ENCODE measurements at regions not wholly inside any gene's neighbourhood (a gene's known extent, or its start where the extent isn't known, plus 50 kb on each side); places are given as distances from the start of the nearest gene placed in this dataset.

DNA sequence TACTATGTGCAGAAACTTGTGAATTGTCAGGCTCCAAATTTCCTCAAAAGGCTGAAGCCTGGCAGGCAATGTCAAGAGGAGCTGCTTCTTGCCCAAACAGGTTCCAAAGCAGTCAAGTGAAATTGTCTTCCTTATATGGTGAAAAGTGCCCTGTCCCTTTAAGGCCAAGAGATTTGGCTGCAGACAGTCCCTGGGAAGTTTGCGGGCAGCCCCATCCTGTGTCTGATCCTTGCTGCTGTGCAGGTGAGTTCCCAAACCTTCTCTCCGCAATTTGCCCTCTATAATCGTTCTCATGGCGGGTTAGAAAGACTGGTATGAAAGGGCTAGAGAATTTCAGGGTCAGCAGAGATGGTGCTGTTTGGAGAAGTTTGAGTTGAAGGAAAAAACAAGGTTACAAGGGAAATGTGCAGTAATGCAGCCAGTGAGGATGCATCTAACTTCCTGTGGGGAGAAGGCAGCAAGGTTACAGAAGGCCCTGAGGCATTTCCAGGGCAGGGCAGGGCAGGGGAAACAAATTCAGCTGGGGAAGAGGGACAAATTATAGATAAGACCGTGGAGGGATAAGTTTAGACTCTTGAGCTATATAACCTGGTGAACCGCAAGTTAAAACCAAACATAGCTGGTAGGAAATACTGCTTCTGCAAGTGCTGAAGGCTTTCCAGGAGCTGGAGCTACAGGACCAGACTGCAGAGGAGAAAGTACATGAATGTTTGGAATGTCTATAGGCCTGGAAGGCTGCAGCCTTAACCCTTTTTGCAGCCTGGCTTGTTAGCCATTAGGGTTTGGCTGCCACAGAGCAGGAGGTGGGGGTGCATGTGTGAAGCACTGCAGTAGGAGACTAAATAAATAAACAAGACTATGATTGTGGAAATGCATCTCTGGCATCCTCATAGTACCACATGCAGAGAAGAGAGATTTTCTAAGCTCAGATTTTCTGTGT, 256.2 kb upstream of the IL12A start:
- no peak overlapping the region for H3K4me3 ChIP-seq (ENCODE audit: low read depth, low read length)

DNA sequence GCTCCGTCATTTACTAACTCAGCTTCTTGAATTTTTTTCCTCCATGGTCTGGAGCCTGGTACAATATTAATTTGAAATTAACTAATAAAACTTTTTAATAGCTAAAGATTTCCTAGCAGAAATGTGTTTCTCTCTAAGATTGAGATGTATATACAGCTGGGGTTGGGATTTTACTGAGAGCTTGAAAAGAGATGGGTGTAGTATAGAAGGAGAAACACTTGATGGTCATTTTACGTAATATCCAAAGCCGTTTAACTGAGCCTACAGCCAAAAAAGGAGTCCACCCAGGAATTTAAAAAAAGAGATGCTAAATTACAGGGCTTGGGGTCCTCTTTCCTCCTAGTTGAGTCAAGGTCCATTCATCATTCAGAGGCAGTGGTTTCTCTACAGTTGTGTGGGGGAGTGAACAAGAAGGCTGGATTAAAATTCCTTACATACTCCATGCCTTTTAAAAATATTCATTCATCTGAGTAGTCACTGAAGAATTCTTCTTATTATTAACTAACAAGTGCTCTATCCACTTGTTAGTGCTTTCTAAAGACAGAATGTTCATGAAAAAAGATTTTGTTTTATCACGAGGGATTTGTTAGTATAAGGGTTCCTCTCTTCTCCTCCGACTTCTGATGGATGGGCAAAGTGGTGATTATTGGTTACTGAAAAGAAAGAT, 255.3 kb upstream of the IL12A start:
- TF ChIP-seq, protein P1, sequence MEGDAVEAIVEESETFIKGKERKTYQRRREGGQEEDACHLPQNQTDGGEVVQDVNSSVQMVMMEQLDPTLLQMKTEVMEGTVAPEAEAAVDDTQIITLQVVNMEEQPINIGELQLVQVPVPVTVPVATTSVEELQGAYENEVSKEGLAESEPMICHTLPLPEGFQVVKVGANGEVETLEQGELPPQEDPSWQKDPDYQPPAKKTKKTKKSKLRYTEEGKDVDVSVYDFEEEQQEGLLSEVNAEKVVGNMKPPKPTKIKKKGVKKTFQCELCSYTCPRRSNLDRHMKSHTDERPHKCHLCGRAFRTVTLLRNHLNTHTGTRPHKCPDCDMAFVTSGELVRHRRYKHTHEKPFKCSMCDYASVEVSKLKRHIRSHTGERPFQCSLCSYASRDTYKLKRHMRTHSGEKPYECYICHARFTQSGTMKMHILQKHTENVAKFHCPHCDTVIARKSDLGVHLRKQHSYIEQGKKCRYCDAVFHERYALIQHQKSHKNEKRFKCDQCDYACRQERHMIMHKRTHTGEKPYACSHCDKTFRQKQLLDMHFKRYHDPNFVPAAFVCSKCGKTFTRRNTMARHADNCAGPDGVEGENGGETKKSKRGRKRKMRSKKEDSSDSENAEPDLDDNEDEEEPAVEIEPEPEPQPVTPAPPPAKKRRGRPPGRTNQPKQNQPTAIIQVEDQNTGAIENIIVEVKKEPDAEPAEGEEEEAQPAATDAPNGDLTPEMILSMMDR (IDR thresholded peaks at IDR 0.05; ENCODE audit: borderline replicate concordance, insufficient read depth, low read depth, low read length), result no peak
- H3K4me3 ChIP-seq (ENCODE audit: low read depth, low read length), result no peak overlapping the region

More for the DNA sequence above, 256.2 kb upstream of the IL12A start:
- TF ChIP-seq, protein P1 (IDR thresholded peaks at IDR 0.05; ENCODE audit: borderline replicate concordance, insufficient read depth, low read depth, low read length), result no peak

DNA sequence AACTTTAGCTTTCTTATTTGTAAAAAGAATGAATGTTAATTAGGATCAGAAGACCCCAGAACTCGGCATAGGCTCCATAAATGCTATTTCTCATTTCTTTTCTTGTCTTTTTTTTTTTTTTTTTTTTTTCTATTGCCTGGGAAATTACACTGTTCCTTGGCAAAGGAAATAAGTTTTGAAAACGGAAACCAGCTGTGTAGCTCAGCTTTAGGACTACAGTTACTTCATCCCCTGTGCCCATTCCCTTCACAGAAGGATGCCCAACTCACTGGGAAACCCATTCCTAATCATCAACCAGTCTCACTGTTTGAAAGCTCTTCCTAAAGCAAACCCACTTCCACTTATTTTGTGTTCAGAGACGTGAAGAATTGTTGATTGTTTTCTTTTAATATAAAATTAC, 254.0 kb upstream of the IL12A start:
- TF ChIP-seq, protein P1 (IDR thresholded peaks at IDR 0.05; ENCODE audit: borderline replicate concordance, insufficient read depth, low read depth, low read length), result no peak
- H3K4me3 ChIP-seq (ENCODE audit: low read depth, low read length), result no peak overlapping the region

DNA sequence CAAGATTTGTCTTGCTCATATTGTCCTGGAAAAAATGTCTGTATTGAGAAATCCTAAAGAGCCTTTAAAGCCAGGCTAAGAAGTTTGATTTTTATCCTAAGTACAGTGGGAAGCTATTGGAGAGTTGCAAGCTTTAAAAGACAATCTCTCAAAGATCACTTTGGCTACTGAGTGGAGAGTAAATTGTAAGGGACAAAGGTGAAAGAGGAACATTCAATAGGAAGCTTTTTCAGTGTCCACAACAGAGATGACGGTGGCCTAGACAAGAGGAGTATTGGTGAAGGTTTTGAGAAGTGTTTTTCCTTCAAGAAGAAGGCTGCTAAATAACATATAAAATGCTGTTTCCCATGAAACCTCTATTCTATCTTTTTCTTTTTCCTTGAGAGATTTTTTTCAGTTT, 249.5 kb upstream of the IL12A start:
- TF ChIP-seq, protein P1 (IDR thresholded peaks at IDR 0.05; ENCODE audit: borderline replicate concordance, insufficient read depth, low read depth, low read length), result no peak
- no peak overlapping the region for H3K4me3 ChIP-seq (ENCODE audit: low read depth, low read length)

DNA sequence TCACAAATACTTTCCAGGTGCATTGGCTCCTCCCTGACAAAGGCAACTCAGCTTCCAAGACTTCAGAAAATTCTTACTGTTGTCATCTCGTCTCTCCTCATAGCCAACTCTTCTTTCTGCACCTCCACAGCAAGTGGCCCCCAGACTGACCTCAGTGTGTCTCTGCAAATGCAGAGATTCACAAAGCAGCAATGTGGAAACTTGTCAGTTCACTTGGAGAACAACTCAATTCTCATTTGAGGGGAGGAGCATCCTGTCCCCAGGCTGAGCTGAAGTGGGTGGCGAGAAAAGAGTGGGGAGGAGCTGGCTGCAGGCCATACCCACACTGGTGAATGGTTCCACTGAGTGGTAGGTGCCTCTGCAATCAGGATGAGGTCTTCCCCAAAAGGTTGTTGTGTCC, 248.7 kb upstream of the IL12A start:
- no peak overlapping the region for H3K4me3 ChIP-seq (ENCODE audit: low read depth, low read length)
- TF ChIP-seq, protein P1 (IDR thresholded peaks at IDR 0.05; ENCODE audit: borderline replicate concordance, insufficient read depth, low read depth, low read length), result no peak

DNA sequence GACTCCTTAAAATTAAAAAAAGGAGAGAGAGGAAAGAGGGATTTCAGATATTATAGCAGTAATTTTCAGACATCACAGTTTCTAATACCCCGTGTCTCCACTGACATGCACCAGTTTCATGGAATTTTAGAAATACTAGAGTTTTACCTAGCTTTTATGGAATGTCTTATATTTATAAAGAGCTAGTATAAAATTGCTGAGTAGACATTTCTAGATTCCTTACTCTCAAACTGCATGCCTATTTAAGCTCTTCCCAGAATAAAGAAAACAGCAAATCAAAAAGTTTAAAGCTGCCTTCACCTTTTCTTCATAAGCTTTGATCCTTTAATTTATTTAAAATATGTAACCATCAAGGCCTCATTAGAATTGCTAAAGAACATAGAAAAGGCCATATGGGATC, 247.4 kb upstream of the IL12A start:
- no peak overlapping the region for H3K4me3 ChIP-seq (ENCODE audit: low read depth, low read length)
- TF ChIP-seq, protein P1 (IDR thresholded peaks at IDR 0.05; ENCODE audit: borderline replicate concordance, insufficient read depth, low read depth, low read length), result no peak
